HG03066 (cell line): ENCODE measurements at regions not wholly inside any gene's neighbourhood (a gene's known extent, or its start where the extent isn't known, plus 50 kb on each side); places are given as distances from the start of the nearest gene placed in this dataset.

Experiments
- ATAC-seq: cut with Tn5 transposase; IDR thresholded peaks from one replicate; pipeline ENCODE4 v1.9.1; 2021; ENCODE audit warnings: low read depth; ENCODE audit not compliant: unreplicated experiment

DNA sequence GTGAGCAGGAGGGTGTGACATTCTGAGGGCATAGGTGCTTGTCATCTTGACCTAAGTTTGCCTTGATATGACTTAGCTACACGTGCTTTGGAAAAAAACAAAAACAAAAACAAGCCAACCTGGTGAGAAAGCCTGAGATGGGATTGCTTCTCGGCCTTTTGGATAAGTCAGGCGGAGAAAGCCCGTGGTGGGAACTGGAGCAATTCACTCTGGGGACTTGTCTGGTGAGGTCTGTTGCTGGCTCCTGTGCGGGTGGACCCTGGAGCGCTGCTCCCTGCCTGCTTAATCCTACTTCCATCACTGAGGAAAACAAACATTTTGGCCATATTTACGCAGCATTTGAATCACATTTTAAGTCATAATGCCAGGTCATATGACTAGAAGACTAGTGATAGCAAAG is 100.3 kb downstream of the SNX19 start:
- ATAC-seq: no peak

GRCh38 chr11:130816546-130817329 is 99.5 kb downstream of the SNX19 start:
- no peak for ATAC-seq

DNA sequence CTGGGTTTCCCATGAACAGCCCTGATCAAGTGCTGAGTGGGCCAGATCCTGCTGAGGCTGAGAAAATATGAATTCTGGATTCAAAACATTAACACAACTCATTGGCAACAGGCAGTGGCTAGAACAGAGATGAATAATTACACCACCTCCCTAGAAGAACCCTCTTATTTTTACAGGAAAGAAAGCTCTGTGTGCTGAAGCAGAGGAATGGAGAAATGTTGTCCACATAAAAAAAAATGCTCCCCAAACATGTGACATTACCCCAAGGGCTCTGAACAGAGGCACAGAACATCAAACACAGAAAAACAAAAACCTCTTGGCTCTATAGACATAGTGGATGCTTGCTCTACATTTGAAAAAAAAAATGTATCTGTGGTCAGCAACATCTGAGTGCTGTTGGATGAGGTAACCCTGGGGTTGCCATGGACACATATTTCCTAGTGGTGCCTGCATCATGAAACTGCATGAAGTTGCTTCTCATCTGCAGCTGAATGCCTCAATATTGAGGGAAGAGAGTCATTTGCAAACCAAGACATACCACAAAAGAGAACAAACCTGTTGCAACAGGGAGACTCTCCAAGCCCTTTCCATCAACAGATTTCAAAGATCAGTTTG is 98.8 kb downstream of the SNX19 start:
- no peak for ATAC-seq

DNA sequence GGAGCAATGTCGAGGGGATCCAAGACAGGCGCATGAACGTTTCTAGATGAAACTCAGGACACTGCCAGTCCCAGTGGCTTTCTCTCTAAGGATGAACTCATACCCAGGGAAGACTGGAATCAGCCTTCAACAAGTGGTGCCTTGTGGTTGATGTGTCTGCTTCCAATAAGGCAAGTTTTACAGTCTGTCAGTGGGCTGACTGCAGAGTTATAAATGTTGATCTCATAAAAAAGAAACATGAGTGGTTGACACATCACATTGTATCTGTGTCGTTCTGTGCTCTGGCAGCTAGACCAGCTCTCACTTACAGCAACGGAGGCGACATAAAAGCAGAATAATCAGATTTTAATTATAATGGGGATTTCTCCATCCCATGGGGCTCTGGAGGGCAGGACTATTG is 96.7 kb downstream of the SNX19 start:
- no peak for ATAC-seq
